ENCODE measurements at regions not wholly inside any gene's neighbourhood (a gene's known extent, or its start where the extent isn't known, plus 50 kb on each side); places are given as distances from the start of the nearest gene placed in this dataset.
"Not testable (repeated sequence)": the region's sequence is repeated elsewhere in the genome, so short reads cannot be mapped to it uniquely, and the experiment has no call there.

- DNase-seq: no peak
Measured at GRCh38 chr13:90230311-90230710, 1117.2 kb upstream of the MIR17HG start.

GRCh38 chr13:90232291-90232690 is 1115.2 kb upstream of the MIR17HG start:
- DNase-seq: no peak

GRCh38 chr13:90233933-90234672 is 1113.4 kb upstream of the MIR17HG start:
- no peak for DNase-seq

- no peak for DNase-seq
Measured at GRCh38 chr13:90237852-90238251, 1109.6 kb upstream of the MIR17HG start.

DNA sequence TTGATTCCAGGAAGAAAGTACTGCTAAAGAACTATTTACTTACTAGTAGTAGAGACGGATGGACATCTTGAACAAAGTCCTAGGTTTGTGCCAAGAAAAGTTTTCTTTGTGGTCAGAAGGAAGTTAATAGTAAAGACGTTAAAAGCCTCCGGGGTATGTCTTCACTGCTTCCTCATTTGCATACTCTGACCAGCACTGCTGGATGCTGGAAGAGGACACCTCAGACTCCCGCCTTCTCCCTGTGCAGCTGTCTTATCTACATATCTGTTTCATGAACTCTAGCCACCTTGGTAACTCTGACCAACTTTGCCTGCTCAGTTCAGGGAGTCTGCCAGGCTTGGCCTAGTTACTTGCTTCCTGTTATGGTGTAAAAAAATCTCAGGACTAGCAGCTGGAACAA is 1109.1 kb upstream of the MIR17HG start:
- DNase-seq: no peak

DNA sequence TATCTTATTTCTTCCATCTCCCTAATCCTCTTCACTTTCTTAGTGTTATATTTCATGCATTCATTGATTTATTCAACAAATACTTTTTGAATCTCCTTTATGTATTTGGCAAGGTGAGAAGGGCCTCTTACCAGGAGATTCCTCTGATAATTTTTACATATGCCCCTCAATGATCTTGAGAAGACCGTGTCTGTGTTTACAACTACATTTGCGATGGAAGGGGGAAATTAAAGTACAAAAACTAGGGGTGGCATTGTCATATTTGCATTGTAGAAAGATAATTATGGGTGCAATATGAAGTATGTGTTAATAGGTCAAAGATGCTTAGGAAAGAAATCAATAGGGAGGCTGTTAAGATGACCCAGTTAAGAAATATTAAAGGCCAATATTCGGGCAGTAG is 1108.4 kb upstream of the MIR17HG start:
- no peak for DNase-seq

DNA sequence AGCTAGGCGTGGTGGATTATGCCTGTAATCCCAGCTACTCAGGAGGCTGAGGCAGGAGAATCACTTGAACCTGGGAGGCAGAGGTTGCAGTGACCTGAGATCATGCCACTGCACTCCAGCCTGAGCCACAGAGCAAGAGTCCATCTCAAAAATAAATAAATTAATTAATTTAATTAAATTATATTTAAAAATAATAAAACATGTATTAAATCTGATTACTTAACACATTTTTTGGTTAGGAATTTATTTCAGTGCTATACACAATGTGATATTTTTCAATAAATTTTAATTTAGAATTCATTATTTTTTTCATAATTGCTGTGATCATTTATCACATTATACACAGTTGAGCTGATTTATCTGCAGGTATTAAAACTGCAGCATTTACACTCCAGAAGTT is 1101.5 kb upstream of the MIR17HG start:
- no peak for DNase-seq

GRCh38 chr13:90246687-90247345 is 1100.7 kb upstream of the MIR17HG start:
- DNase-seq: no peak

DNA sequence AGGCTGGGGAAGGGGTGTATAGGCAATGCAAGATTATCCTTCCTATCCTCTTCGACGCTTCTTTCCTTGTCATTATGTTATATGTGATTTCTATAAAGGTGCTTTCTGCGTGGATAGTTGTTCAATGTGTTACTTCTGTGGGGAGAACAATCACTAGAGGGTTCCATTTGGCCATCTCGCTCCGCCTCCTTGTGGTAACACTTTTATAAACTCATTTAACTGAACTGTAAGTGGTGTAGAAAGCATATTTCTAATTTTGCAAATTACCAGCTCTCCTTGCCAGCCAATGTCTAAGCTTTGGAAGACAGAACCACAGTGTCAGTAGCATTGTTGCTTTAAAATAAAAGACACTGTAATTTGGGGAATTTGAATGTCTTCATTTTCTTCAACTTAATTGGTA is 1093.7 kb upstream of the MIR17HG start:
- DNase-seq: no peak

- DNase-seq: no peak
Measured at GRCh38 chr13:90254437-90254836, 1093.0 kb upstream of the MIR17HG start.

DNA sequence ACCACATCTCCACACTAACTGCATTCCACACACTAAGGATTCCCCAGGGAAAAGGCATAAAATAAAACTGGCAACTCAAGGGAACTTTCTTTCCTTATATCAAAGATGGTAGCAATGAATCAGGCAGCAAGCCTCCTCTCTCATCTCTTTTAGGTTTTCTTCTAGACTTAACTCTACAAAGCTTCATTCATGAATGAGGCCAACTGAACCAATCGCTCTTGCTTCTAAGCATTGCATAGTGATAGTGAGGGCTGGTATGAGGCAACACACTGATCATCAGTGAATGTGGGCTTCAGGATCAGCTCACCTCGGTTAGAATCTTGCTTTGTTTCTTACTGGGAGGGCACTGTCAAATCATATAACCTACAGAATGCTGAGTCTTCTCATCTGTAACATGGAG is 1090.7 kb upstream of the MIR17HG start:
- no peak for DNase-seq

DNA sequence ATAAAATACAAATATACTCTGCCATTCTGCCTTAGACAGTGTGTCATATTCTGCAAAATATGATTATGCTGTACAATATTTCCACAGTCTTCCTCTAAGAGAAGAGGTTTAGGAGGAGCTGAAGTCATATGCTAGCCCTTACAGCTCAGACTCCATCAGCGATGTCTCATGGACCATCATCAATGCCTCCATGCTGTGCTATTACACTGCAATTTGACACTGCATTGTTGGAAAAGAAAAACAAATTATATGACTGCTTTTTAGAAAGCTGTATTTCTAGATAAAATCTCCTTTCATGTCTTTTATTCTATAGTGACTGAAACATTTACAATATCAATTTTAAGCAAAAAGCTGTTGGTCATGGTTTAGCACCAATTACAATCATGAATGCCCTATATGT is 1089.4 kb upstream of the MIR17HG start:
- no peak for DNase-seq

- no peak for DNase-seq
Measured at GRCh38 chr13:90261343-90261742, 1086.1 kb upstream of the MIR17HG start.

DNA sequence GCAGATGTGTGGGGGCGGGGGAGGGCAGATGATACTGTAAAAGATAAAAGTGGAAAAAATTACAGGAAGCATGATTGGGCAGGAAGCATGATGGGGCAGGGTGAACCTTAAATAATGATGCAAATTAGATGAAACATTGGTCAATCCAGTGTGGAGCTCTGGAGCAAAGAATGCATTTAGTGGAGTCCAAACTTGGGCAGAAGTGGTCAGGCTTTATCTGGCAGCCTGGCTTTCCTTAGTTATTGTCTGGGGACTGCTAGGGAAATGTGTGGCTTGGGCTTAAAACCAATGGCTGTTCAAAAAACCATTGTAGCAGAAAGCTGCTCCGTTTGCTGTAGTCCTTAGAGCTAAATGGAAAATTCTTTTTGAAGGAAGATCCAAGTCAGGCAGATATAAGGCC is 1077.3 kb upstream of the MIR17HG start:
- no peak for DNase-seq

DNA sequence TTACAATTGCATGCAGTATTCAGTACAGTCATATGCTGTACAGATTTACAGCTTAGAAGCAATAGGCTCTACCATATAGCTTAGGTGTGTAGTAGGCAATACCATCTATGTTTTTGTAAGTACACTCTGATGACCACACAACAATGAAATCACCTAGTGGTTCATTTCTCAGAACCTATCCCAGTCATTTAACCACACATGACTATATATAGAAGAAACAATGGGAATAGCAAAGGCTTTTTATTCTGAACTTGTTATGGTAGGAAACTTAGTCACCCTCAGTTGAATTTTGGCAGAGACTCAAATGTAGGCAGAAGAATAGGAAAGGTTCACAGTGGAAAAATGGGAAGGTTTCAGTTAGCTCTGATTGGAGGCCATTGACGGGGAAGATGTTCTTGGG is 1075.1 kb upstream of the MIR17HG start:
- no peak for DNase-seq

DNA sequence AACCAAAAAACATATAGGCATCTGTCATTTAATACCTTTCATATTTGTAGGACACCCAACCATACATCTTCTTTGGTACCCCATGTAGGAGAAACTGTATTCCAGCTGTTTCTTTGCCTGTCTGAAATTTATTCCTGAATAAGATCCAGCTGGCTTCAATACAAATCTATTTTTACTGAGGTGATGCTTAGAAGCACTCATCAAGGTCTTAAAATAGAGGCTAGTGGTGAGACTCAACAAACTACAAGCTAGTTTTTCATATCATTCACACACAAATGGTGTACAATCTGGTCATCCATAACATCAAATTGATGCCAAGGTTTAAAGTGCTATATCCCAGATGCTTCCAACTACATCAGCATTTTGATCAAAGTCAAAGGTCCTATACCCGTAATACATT is 1071.3 kb upstream of the MIR17HG start:
- DNase-seq: no peak

DNA sequence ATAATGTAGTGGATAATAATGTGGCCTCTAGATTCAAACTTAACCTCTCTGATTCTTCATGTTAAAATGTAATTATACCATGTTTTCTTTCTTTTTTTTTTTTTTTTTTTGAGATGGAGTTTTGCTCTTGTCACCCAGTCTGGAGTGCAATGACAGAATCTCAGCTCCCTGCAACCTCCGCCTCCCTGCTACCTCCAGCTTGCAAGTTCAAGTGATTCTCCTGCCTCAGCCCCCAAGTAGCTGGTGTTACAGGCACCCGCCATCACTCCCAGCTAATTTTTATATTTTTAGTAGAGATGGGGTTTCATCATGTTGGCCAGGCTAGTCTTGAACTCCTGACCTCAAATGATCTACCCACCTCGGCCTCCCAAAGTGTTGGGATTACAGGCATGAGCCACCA is 1069.3 kb upstream of the MIR17HG start:
- DNase-seq: not testable (repeated sequence)

GRCh38 chr13:90281709-90282108 is 1065.8 kb upstream of the MIR17HG start:
- DNase-seq: no peak

DNA sequence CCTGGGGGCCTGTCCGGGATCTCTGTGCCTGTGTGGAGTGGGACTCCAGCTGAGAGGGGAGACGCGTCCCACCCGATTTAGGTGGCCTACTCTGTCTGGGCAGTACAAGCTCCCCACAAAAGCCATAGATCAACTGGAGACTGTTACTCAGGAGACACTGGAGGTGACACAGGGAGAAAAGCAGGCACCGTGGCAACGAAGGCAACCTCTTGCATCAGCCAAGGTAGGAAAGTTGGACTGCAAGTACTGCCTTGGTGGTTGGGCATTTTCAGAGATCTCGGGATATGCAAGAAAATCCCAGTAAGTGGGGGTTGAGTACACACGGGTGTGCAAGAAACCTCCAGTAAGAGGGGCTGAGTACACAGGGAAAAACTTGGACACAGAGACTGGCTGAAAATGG is 1060.0 kb upstream of the MIR17HG start:
- DNase-seq: no peak

DNA sequence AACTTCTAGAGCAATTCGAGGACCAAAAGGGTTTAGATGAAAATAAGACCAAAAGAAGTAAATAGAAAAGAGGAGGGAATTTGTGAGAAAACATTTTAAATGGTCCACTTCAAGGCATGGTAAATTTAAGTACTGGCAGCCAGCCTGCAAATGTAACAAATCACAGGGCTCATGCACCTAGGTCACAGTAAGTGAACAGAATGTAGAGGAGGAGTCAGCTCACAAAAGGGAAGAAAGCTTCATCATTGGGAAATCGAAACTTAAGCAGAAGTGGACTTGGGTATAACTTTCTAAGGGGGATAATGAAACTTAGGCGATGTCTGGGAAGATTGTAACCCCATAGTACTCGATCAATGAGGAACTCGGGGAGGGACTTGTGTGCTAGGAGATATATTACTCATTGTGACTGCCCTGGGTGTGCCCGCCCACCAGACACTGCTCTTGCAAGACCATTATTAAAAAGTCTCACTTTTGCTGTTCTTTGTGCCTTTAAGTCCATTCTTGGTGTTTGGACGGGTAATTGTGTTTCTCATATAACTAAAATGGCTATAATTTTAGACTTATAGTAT is 1053.6 kb upstream of the MIR17HG start:
- DNase-seq: no peak

DNA sequence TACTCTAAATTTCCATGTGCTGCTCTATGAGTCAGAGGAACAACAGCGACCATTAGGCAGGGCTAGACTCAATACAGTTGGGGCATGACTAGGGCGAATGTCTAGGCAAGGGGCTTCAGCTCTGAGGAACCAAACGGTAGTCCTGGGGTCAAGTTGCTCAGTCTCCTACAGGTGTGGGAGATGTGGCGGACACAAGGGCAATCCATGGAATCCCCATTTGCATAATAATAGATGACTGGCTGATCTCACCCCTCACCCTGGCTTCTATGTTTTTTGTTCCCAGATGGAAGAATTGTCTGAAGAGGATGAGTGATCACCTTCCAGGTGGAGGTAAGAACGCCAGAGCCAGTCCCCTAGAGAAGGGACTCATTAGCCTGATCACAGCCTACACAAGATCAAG is 1048.2 kb upstream of the MIR17HG start:
- DNase-seq: no peak

- DNase-seq: no peak
Measured at GRCh38 chr13:90300015-90300414, 1047.5 kb upstream of the MIR17HG start.

DNA sequence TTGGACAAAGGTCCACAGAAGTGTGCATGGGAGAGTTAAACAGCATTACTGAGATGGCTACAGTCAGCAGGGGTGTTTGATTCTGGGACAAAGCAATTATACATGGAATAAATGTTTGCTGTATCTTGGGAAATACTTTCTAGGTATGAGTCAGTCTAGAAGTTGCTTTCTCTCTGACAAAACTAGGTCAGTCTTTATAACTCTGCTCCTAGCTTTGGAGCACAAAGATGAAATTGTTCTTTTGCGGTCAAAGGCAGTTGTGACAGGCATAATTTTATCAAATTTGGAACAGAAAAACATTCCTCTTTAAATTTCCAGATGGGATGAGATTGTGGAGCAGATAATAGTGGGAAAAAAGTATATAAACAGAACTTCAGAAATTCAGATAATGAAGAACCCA is 1045.4 kb upstream of the MIR17HG start:
- no peak for DNase-seq

- no peak for DNase-seq
Measured at GRCh38 chr13:90305796-90306195, 1041.7 kb upstream of the MIR17HG start.

- no peak for DNase-seq
Measured at GRCh38 chr13:90307136-90307535, 1040.4 kb upstream of the MIR17HG start.
